KBM-7 (cell line): ENCODE measurements at regions not wholly inside any gene's neighbourhood (a gene's known extent, or its start where the extent isn't known, plus 50 kb on each side); places are given as distances from the start of the nearest gene placed in this dataset.
"Not testable (repeated sequence)": the region's sequence is repeated elsewhere in the genome, so short reads cannot be mapped to it uniquely, and the experiment has no call there.

Source experiments
- DNase-seq: peaks from one replicate; pipeline ENCODE4 v3.0.0-alpha.2; 2015
- in situ Hi-C: fragments of 300-500 bp; cut with MboI; formaldehyde crosslinking; loops from 2 replicates; pipeline ENCODE4 v1.14.3; 2020; ENCODE audit warnings: low sequenced_read_pairs, low pct_unique_long_range_greater_than_20kb, mixed read lengths

- no peak for DNase-seq
- in situ Hi-C loops = no loop called here
Measured at GRCh38 chr19:27740396-27740795, 1472.6 kb downstream of the UQCRFS1 start.

DNA sequence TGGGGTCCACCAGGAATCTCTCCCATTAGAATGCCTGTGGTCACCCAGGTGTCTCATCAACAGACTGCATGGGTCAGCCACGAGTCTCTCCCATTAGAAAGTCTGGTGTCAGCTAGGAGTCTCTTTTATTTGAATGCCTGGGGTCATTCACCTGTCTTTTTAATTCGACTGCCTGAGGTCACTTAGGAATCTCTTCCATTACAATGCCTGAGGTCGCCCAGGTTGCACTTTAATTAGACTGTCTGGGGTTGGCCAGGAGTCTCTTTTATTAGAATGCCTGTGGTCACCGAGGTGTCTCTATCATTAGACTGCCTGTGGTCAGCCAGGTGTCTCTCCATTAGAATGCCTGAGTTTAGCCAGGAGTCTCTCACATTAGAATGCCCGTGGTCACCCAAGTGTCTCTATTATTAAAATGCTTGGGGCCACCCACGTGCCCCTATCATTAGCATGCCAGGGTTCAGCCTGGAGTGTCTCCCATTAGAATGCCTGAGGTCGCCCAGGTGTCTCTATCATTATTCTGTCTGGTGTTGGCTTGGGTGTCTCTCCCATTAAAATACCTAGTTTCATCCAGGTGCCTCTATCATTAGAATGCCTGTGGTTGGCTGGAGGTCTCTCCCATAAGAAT, 1474.3 kb downstream of the UQCRFS1 start:
- in situ Hi-C loops = no loop called here

GRCh38 chr19:27736225-27736624, 1476.7 kb downstream of the UQCRFS1 start:
- in situ Hi-C loops = no loop called here
- DNase-seq = no peak

More for the DNA sequence above, 1474.3 kb downstream of the UQCRFS1 start:
- DNase-seq = no peak

DNA sequence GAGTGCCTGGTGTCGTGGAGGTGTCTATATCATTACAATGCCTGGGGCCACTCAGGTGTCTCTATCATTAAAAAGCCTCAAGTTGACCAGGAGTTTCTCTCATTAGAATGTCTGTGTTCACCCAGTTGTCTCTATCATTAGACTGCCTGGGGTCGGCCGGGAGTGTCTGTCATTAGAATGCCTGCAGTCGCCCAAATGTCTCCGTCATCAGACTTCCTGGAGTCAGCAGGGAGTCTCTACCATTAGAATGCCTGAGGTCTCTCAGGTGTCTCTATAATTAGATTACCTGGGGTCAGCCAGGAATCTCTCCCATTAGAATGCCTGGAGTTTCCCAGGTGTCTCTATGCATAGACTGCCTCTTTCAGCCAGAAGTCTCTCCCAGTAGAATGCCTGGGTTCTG, 1477.6 kb downstream of the UQCRFS1 start:
- no peak for DNase-seq
- in situ Hi-C loops = no loop called here

DNA sequence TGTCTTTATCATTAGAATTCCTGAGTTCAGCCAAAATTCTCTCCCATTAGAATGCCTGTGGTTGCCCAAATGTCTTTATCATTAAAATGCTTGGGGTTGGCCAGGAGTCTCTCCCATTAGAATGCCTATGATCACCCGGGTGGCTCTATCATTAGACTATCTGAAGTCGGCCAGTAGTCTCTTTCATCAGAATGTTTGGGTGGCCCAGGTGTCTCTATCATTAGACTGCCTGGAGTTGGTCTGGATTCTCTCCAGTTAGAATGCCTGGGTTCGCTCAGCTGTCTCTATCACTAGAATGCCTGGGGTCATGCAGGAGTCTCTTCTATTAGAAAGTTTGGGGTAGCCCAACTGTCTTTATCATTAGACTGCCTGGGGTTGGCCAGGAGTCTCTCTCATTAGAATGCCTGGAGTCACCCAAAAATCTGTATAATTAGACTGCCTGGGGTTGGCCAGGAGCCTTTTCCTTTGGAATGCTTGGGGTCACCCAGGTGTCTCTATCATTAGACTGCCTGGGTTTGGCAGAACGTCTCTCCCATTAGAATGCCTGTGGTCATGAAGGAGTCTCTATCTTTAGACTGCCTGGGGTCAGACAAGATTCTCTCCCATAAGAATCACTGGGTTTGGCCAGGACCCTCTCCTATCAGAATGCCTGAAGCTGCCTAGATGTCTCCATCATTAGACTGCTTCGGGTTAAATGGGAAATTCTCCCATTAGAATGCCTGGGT, 1478.3 kb downstream of the UQCRFS1 start:
- DNase-seq = no peak
- in situ Hi-C loops = no loop called here

DNA sequence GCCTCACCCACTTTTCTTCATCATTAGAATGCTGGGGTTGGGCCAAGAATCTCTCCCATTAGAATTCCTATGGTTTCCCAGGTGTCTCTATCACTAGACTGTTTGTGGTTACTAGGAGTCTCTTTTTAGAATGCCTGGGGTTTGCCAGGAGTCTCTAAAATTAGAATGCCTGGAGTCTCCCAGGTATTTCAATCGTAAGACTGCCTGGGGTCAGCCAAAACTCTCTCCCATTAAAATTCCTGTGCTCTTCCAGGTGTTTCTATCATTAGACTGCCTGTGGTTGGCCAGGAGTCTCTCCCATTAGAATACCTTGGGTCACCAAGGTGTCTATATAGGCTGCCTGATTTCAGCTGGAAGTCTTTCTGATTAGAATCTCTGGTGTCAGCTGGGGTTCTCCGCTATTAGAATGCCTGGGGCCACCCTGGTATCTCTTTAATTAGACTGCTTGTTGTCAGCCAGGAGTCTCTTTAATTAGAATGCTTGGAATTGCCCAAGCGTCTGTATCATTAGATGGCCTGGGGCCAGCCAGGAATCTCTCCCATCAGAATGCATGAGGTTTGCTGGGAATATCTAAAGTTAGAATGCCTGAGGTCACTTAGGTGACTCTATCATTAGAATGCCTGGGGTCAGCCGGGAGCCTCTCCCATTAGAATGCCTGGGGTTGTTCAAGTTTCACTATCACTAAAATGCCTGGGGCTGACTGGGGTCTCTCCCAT, 1479.2 kb downstream of the UQCRFS1 start:
- in situ Hi-C loops = no loop called here
- no peak for DNase-seq

- no peak for DNase-seq
- in situ Hi-C loops = no loop called here
Measured at GRCh38 chr19:27729332-27729731, 1483.6 kb downstream of the UQCRFS1 start.

DNA sequence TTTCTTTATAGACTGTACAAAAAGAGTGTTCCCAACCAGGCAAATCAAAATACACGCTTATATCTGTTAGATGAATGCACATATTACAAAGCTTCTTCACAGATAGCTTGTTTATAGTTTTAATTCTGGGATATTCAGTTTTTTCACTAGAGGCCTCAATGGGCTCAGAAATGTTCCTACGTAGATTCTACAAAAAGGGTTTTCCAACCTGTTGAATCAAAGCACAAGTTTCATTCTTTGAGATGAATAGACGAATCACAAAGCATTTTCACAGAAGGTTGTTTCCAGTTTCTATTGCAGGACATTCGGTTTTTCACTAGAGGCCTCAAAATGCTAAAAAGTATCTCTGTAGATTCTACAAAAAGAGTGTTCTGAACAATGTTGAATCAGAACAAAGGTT, 1490.3 kb downstream of the UQCRFS1 start:
- in situ Hi-C loops = no loop called here
- DNase-seq = no peak

DNA sequence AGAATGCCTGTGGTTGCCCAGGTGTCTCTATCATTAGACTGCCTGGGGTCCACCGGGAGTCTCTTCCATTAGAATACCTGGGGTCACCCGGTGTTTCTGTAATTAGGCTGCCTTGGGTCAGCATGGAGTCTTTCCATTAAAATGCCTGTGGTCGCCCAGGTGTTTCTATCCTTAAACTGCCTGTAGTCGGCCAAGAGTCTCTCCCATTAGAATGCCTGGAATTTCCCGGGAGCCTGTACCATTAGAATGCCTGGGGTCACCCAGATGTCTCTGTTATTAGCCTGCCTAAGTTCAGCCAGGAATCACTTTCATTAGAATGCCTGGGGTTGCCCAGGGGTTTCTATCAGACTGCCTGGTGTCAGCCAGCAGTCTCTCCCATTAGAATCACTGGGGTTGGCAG, 1492.8 kb downstream of the UQCRFS1 start:
- no peak for DNase-seq
- in situ Hi-C loops = no loop called here

- DNase-seq = no peak
- in situ Hi-C loops = no loop called here
Measured at GRCh38 chr19:27719034-27719433, 1493.9 kb downstream of the UQCRFS1 start.

GRCh38 chr19:27718234-27718633, 1494.7 kb downstream of the UQCRFS1 start:
- no peak for DNase-seq
- in situ Hi-C loops = no loop called here

DNA sequence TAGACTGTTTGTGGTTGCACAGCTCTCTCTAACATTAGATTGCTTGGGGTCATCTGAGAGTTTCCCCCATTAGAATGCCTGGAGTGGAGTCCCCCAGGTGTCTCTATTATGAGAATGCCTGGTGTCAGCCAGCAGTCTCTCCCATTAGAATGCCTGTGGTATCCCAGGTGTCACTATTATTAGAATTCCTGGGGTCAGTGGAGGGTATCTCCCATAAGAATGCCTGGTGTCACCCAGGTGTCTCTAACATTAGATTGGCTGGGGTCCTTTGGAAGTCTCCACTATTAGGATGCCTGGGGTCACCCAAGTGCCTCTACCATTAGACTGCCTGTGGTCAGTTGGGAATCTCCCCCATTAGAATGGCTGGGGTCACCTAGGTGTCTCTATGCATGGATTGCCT, 1495.1 kb downstream of the UQCRFS1 start:
- in situ Hi-C loops = no loop called here

GRCh38 chr19:27716922-27717321, 1496.0 kb downstream of the UQCRFS1 start:
- DNase-seq = no peak
- in situ Hi-C loops = no loop called here

More for the DNA sequence above, 1495.1 kb downstream of the UQCRFS1 start:
- no peak for DNase-seq

DNA sequence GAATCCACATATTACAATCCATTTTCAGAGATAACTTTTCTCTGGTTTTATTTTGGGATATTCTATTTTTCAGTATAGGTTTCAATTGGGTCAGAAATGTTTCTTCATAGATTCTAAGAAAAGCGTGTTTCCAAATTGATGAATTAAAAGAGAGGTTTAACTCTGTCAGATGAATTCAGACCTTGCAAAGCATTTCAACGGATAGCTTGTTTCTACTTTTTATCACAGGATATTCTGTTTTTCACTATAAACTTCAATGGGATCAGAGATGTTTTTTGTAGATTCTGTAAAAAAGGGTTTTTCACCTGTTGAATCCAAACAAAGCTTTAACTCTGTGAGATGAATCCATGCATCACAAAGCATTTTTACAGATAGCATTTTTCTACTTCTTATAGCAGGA, 1498.1 kb downstream of the UQCRFS1 start:
- DNase-seq = no peak
- in situ Hi-C loops = no loop called here

DNA sequence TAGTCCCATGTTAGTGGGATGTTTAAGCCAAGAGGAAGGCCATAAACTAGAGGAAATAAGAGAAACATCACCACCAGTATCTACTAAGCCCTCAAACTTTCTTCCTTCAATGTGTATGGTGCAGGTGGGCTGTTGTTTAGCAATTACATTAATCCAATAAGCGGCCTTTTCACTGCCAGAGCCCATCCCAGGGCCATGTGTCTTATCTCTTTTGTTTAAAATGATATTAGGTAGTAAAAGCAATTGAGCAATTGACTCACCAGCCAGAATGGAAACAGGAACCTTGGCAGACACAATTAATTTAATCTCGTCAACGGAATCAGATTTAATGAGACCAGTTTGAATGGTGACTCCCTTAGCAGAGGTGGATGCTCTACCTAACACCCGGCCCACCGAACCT, 1503.5 kb downstream of the UQCRFS1 start:
- DNase-seq = no peak

GRCh38 chr19:27708986-27709385, 1504.0 kb downstream of the UQCRFS1 start:
- DNase-seq, in situ Hi-C loops: not testable (repeated sequence)

More for the DNA sequence above, 1503.5 kb downstream of the UQCRFS1 start:
- in situ Hi-C loops = no loop called here

DNA sequence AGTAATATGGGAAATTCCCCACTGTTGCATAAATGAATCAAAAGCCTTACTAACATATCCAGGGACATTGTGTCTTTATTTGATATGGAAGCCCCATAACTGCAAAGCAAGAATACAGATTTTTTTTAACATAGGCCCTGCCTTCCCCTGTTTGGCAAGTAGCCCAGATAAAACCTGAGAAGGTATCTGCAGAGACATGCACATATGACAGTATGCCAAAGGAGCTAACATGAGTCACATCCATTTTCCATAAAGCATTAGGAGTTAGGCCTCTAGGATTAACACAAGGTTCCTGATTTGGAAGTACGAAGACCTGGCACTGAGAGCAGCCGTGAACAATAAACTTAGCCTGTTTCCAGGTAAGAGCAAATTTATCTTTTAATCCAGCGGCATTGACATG, 1505.9 kb downstream of the UQCRFS1 start:
- in situ Hi-C loops, DNase-seq: not testable (repeated sequence)

DNA sequence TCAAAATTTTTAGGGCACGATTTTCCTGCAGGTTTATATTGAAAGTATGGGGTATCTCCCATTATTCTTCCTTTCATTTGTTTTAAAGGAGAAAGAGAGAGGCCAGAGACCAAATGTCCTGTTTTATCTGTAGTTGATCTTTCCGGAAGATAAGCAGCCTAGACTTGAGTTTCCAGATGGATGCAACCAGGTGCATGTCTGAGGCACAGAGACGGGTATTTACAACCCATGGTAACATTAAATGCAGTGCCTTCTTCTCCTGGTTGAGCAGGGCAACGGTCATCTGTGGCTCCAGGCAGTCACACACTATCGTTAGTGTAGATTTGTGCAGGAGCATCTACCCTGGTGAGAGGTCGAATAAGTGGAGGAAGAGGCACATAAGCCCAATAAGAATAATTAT, 1507.1 kb downstream of the UQCRFS1 start:
- DNase-seq = no peak
- in situ Hi-C loops = no loop called here

- in situ Hi-C loops = no loop called here
Measured at GRCh38 chr19:27694361-27695055, 1518.4 kb downstream of the UQCRFS1 start.

GRCh38 chr19:27691991-27692390, 1521.0 kb downstream of the UQCRFS1 start:
- in situ Hi-C loops = no loop called here
- DNase-seq = no peak

More at GRCh38 chr19:27694361-27695055, 1518.4 kb downstream of the UQCRFS1 start:
- no peak for DNase-seq
